Astrocyte (in vitro differentiated cells and primary cell): ENCODE measurements at regions not wholly inside any gene's neighbourhood (a gene's known extent, or its start where the extent isn't known, plus 50 kb on each side); places are given as distances from the start of the nearest gene placed in this dataset.
"Not testable (repeated sequence)": the region's sequence is repeated elsewhere in the genome, so short reads cannot be mapped to it uniquely, and the experiment has no call there.

ENCODE experiments used
- DNase-seq: peaks from one replicate; pipeline ENCODE4 v3.0.0-alpha.2; 2010; ENCODE audit warnings: low read depth
- FAIRE-seq: peaks from 2 replicates; lab custom pipeline; 2011; peaks lifted over from hg19 to GRCh38; lab: Jason Lieb, UNC
- H2AFZ ChIP-seq: 2 replicates; pipeline ENCODE4 v1.6.0; 2012; ENCODE audit warnings: low read depth, low read length, inconsistent platforms
- H3K27ac ChIP-seq: 2 replicates; pipeline ENCODE4 v1.5.1; 2011; ENCODE audit warnings: low read depth, low read length, inconsistent platforms
- H3K27me3 ChIP-seq: 2 replicates; pipeline ENCODE4 v1.6.0; 2011; ENCODE audit warnings: low read length, inconsistent platforms; ENCODE audit not compliant: insufficient read depth
- H3K36me3 ChIP-seq: 2 replicates; pipeline ENCODE4 v1.5.1; 2011; ENCODE audit warnings: low read length, inconsistent platforms; ENCODE audit not compliant: insufficient read depth
- H3K4me1 ChIP-seq: 2 replicates; pipeline ENCODE4 v1.5.1; 2011; ENCODE audit warnings: low read length, inconsistent platforms; ENCODE audit not compliant: insufficient read depth
- H3K4me2 ChIP-seq: 2 replicates; pipeline ENCODE4 v1.6.0; 2012; ENCODE audit warnings: low read length, inconsistent platforms
- H3K4me3 ChIP-seq: 2 replicates; pipeline ENCODE4 v1.5.1; 2011; ENCODE audit warnings: low read depth, mild to moderate bottlenecking, low read length, inconsistent platforms; ENCODE audit not compliant: insufficient read depth
- H3K79me2 ChIP-seq: 2 replicates; pipeline ENCODE4 v1.6.0; 2012; ENCODE audit warnings: mild to moderate bottlenecking, low read length, inconsistent platforms; ENCODE audit not compliant: insufficient read depth
- H3K9ac ChIP-seq: 2 replicates; pipeline ENCODE4 v1.6.0; 2012; ENCODE audit warnings: mild to moderate bottlenecking, low read length, inconsistent platforms
- H3K9me3 ChIP-seq: 2 replicates; pipeline ENCODE4 v1.5.1; 2012; ENCODE audit warnings: low read depth, mild to moderate bottlenecking, low read length, inconsistent platforms; ENCODE audit not compliant: insufficient read depth
- H4K20me1 ChIP-seq: 2 replicates; pipeline ENCODE4 v1.6.0; 2012; ENCODE audit warnings: low read length, inconsistent platforms; ENCODE audit not compliant: insufficient read depth
- H3K27ac Mint-ChIP-seq: one replicate; pipeline ENCODE4 v1.8.0; 2021; ENCODE audit warnings: mild to moderate bottlenecking, mixed read lengths; ENCODE audit not compliant: unreplicated experiment
- H3K27me3 Mint-ChIP-seq: one replicate; pipeline ENCODE4 v1.8.0; 2021; ENCODE audit warnings: low read depth, mixed read lengths; ENCODE audit not compliant: unreplicated experiment
- H3K36me3 Mint-ChIP-seq: one replicate; pipeline ENCODE4 v1.8.0; 2021; ENCODE audit warnings: low read depth, mixed read lengths; ENCODE audit not compliant: unreplicated experiment
- H3K4me1 Mint-ChIP-seq: one replicate; pipeline ENCODE4 v1.8.0; 2021; ENCODE audit warnings: low read depth, mixed read lengths; ENCODE audit not compliant: unreplicated experiment
- H3K4me3 Mint-ChIP-seq: one replicate; pipeline ENCODE4 v1.8.0; 2021; ENCODE audit warnings: mild to moderate bottlenecking, moderate library complexity, mixed read lengths; ENCODE audit not compliant: unreplicated experiment
- H3K9me3 Mint-ChIP-seq: one replicate; pipeline ENCODE4 v1.8.0; 2021; ENCODE audit warnings: mild to moderate bottlenecking, mixed read lengths; ENCODE audit not compliant: unreplicated experiment
- EZH2 ChIP-seq: IDR thresholded peaks from 2 replicates; pipeline ENCODE4 v1.6.1; 2012; ENCODE audit warnings: mild to moderate bottlenecking, low read length, inconsistent platforms; ENCODE audit not compliant: insufficient read depth
- TF ChIP-seq, protein P1 (sequence below): IDR thresholded peaks from 2 replicates; pipeline ENCODE4 v1.5.1; 2011; ENCODE audit warnings: low read depth, mild to moderate bottlenecking, inconsistent platforms, low read length, moderate library complexity; ENCODE audit not compliant: insufficient read depth

- Mint-ChIP-seq H3K27ac (no peak overlapping the region), H3K36me3 (no peaks in the 10 kb centered on the region), H3K27me3 (no peaks in the 10 kb centered on the region), H3K9me3 (no peaks in the 10 kb centered on the region), H3K4me1 (no peaks in the 10 kb centered on the region), H3K4me3 (no peak overlapping the region)
- Histone ChIP-seq H3K4me2 (no peak overlapping the region), H3K36me3 (no peaks in the 10 kb centered on the region), H2AFZ (no peak overlapping the region), H3K27ac (no peak overlapping the region), H3K9me3 (peaks cover 3% of the 10 kb centered on the region), H3K27me3 (no peaks in the 10 kb centered on the region), H4K20me1 (no peaks in the 10 kb centered on the region), H3K4me3 (no peak overlapping the region), H3K9ac (no peak overlapping the region), H3K4me1 (no peaks in the 10 kb centered on the region), H3K79me2 (no peaks in the 10 kb centered on the region)
- no peak for DNase-seq
- FAIRE-seq = no peak
- no peak for TF ChIP-seq EZH2
- TF ChIP-seq, protein P1, sequence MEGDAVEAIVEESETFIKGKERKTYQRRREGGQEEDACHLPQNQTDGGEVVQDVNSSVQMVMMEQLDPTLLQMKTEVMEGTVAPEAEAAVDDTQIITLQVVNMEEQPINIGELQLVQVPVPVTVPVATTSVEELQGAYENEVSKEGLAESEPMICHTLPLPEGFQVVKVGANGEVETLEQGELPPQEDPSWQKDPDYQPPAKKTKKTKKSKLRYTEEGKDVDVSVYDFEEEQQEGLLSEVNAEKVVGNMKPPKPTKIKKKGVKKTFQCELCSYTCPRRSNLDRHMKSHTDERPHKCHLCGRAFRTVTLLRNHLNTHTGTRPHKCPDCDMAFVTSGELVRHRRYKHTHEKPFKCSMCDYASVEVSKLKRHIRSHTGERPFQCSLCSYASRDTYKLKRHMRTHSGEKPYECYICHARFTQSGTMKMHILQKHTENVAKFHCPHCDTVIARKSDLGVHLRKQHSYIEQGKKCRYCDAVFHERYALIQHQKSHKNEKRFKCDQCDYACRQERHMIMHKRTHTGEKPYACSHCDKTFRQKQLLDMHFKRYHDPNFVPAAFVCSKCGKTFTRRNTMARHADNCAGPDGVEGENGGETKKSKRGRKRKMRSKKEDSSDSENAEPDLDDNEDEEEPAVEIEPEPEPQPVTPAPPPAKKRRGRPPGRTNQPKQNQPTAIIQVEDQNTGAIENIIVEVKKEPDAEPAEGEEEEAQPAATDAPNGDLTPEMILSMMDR = no peak
These were observed 456.5 kb upstream of the ANO5 start for GRCh38 chr11:21736404-21736803.

DNA sequence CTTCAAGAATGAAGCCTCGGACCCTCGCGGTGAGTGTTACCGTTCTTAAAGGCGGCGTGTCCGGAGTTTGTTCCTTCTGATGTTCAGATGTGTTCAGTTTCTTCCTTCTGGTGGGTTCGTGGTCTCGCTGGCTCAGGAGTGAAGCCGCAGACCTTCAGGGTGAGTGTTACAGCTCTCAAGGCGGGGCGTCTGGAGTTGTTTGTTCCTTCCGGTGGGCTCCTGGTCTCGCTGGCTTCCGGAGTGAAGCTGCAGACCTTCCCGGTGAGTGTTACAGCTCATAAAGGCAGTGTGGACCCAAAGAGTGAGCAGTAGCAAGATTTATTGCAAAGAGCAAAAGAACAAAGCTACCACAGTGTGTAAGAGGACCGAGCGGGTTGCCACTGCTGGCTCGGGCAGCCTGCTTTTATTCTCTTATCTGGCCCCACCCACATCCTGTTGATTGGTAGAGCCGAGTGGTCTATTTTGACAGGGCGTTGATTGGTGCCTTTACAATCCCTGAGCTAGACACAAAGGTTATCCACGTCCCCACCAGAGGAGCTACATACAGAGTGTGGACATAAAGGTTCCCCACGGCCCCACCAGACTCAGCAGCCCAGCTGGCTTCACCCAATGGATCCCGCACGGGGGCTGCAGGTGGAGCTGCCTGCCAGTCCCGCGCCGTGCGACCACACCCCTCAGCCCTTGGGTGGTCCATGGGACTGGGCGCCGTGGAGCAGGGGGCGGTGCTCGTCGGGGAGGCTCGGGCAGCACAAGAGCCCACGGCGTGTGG lies 440.2 kb upstream of the ANO5 start:
- not testable (repeated sequence) for H3K27me3 ChIP-seq, H3K27ac ChIP-seq, FAIRE-seq, DNase-seq, H3K4me1 Mint-ChIP-seq, H3K9me3 Mint-ChIP-seq, H3K36me3 Mint-ChIP-seq, H3K4me3 ChIP-seq, H3K9ac ChIP-seq, H3K36me3 ChIP-seq, H3K4me3 Mint-ChIP-seq, H4K20me1 ChIP-seq, H3K79me2 ChIP-seq, H3K27ac Mint-ChIP-seq, H3K4me1 ChIP-seq, H2AFZ ChIP-seq, H3K4me2 ChIP-seq, H3K27me3 Mint-ChIP-seq, H3K9me3 ChIP-seq

DNA sequence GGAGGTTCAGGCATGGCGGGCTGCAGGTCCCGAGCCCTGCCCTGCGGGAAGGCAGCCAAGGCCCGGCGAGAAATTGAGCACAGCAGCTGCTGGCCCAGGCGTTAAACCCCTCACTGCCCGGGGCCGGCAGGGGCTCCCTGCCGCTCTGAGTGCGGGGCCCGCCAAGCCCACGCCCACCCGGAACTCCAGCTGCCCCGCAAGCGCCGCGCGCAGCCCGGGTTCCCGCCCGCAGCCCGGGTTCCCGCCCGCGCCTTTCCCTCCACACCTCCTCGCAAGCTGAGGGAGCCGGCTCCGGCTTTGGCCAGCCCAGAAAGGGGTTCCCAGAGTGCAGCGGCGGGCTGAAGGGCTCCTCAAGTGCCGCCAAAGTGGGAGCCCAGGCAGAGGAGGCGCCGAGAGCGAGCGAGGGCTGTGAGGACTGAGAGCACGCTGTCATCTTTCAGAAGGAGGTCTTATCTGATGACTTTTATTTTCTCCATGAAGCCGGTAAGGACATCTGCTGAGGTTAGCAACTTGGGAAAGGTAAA lies 439.6 kb upstream of the ANO5 start:
- H3K9ac ChIP-seq, H3K27me3 Mint-ChIP-seq, H3K27me3 ChIP-seq, FAIRE-seq, H3K4me2 ChIP-seq, H3K27ac Mint-ChIP-seq, H3K4me3 ChIP-seq, H4K20me1 ChIP-seq, H3K4me3 Mint-ChIP-seq, H3K4me1 ChIP-seq, H3K79me2 ChIP-seq, H3K9me3 ChIP-seq, H3K27ac ChIP-seq, H2AFZ ChIP-seq, H3K9me3 Mint-ChIP-seq, H3K36me3 Mint-ChIP-seq, DNase-seq, H3K36me3 ChIP-seq, H3K4me1 Mint-ChIP-seq: not testable (repeated sequence)
